ENCODE measurements at regions not wholly inside any gene's neighbourhood (a gene's known extent, or its start where the extent isn't known, plus 50 kb on each side); places are given as distances from the start of the nearest gene placed in this dataset.

DNA sequence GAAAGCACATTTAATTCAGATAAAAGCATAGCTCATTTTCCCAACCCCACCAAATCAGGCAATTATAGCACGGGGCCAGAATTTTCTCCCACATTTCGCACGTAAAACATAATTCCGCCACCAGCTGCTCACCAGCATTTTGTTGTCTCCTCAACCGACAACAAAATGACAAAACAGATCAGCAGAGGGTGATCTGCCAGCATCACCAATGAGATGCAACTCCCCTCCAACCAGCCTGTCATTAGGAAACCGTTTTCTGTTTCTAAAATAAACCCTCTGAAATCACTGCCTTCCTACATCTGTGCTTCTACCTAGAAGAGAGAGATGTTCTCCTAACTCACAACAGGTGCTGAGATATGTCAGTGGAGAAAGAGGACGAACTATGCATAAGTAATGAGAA is 654.8 kb upstream of the CPEB2 start:
- TF ChIP-seq, protein P1, sequence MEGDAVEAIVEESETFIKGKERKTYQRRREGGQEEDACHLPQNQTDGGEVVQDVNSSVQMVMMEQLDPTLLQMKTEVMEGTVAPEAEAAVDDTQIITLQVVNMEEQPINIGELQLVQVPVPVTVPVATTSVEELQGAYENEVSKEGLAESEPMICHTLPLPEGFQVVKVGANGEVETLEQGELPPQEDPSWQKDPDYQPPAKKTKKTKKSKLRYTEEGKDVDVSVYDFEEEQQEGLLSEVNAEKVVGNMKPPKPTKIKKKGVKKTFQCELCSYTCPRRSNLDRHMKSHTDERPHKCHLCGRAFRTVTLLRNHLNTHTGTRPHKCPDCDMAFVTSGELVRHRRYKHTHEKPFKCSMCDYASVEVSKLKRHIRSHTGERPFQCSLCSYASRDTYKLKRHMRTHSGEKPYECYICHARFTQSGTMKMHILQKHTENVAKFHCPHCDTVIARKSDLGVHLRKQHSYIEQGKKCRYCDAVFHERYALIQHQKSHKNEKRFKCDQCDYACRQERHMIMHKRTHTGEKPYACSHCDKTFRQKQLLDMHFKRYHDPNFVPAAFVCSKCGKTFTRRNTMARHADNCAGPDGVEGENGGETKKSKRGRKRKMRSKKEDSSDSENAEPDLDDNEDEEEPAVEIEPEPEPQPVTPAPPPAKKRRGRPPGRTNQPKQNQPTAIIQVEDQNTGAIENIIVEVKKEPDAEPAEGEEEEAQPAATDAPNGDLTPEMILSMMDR (IDR thresholded peaks at IDR 0.05; ENCODE audit: control extremely low read depth in 1 of 3, insufficient read depth in 1 of 3, low read depth in 1 of 3, low read length in 3 of 3): no peak
- TF ChIP-seq MAFK (IDR thresholded peaks at IDR 0.05; ENCODE audit: low read depth, low read length) (no peak), EP300 (IDR thresholded peaks at IDR 0.05; ENCODE audit: borderline replicate concordance in 1 of 2, low read depth in 2 of 2, low read length in 2 of 2) (no peak), POLR2A (IDR thresholded peaks at IDR 0.05; ENCODE audit: control extremely low read depth in 1 of 2, low read depth in 2 of 2, low read length in 2 of 2) (no peak), EZH2 (IDR thresholded peaks at IDR 0.05; ENCODE audit: low read depth, low read length, severe bottlenecking) (no peak), BCL11A (IDR thresholded peaks at IDR 0.05; ENCODE audit: low read depth in 2 of 2, low read length in 2 of 2) (no peak), CEBPB (IDR thresholded peaks at IDR 0.05; ENCODE audit: low read depth, low read length) (no peak), GTF2F1 (IDR thresholded peaks at IDR 0.05; ENCODE audit: borderline replicate concordance, low read depth, low read length) (no peak), TAF1 (IDR thresholded peaks at IDR 0.05; ENCODE audit: low read depth, low read length) (no peak), JUND (IDR thresholded peaks at IDR 0.05; ENCODE audit: low read length) (no peak)
- TF ChIP-seq, protein P2, sequence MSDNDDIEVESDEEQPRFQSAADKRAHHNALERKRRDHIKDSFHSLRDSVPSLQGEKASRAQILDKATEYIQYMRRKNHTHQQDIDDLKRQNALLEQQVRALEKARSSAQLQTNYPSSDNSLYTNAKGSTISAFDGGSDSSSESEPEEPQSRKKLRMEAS (IDR thresholded peaks at IDR 0.05): no peak
- TF ChIP-seq, protein P3, sequence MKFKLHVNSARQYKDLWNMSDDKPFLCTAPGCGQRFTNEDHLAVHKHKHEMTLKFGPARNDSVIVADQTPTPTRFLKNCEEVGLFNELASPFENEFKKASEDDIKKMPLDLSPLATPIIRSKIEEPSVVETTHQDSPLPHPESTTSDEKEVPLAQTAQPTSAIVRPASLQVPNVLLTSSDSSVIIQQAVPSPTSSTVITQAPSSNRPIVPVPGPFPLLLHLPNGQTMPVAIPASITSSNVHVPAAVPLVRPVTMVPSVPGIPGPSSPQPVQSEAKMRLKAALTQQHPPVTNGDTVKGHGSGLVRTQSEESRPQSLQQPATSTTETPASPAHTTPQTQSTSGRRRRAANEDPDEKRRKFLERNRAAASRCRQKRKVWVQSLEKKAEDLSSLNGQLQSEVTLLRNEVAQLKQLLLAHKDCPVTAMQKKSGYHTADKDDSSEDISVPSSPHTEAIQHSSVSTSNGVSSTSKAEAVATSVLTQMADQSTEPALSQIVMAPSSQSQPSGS (IDR thresholded peaks at IDR 0.05; ENCODE audit: low read length): no peak

Measured in H1 (cell line).